Liver (tissue), 8 donors: ENCODE measurements at regions not wholly inside any gene's neighbourhood (a gene's known extent, or its start where the extent isn't known, plus 50 kb on each side); places are given as distances from the start of the nearest gene placed in this dataset.

Source experiments
- DNase-seq: peaks from one replicate; pipeline ENCODE4 v3.0.0-alpha.2; 2017; ENCODE audit warnings: low spot score
- H3K27ac ChIP-seq, 2 donors: one replicate each; pipeline ENCODE4 v1.7.0; 2013; ENCODE audit warnings: inconsistent platforms in 2 of 2, low read length in 2 of 2, control low read depth in 1 of 2, low read depth in 1 of 2, mild to moderate bottlenecking in 1 of 2
- H3K27me3 ChIP-seq, 4 donors: one replicate each; pipeline versions ENCODE4 v1.6.1 to v1.7.0; 2013; ENCODE audit warnings: low read length in 3 of 4, inconsistent platforms in 1 of 4, mild to moderate bottlenecking in 1 of 4, moderate library complexity in 1 of 4; ENCODE audit not compliant: control insufficient read depth in 4 of 4, insufficient read depth in 4 of 4
- H3K36me3 ChIP-seq, 4 donors: one replicate each; pipeline versions ENCODE4 v1.6.1 to v1.7.0; 2013; ENCODE audit warnings: low read length in 3 of 4, mild to moderate bottlenecking in 3 of 4, low read depth in 1 of 4, moderate library complexity in 1 of 4; ENCODE audit not compliant: control insufficient read depth in 4 of 4, insufficient read depth in 3 of 4
- H3K4me1 ChIP-seq, 4 donors: one replicate each; pipeline versions ENCODE4 v1.6.1 to v1.7.0; 2013; ENCODE audit warnings: low read length in 3 of 4, mild to moderate bottlenecking in 3 of 4, moderate library complexity in 1 of 4; ENCODE audit not compliant: control insufficient read depth in 4 of 4, insufficient read depth in 4 of 4
- H3K4me3 ChIP-seq, 3 donors: one replicate each; pipeline versions ENCODE4 v1.6.1 to v1.7.0; 2013; ENCODE audit warnings: low read length in 3 of 3, control low read depth in 1 of 3, low read depth in 1 of 3, mild to moderate bottlenecking in 1 of 3
- H3K9ac ChIP-seq, 2 donors: one replicate each; pipeline ENCODE4 v1.7.0; 2013; ENCODE audit warnings: low read length in 2 of 2, mild to moderate bottlenecking in 2 of 2, moderate library complexity in 2 of 2, control low read depth in 1 of 2, low read depth in 1 of 2
- H3K9me3 ChIP-seq, 4 donors: one replicate each; pipeline versions ENCODE4 v1.6.1 to v1.7.0; 2013; ENCODE audit warnings: low read length in 3 of 4; ENCODE audit not compliant: control insufficient read depth in 4 of 4
- EGR1 ChIP-seq, 2 donors: IDR thresholded peaks; 2 replicates each; pipeline ENCODE4 v1.6.1; 2016 to 2018; ENCODE audit warnings: antibody characterized with exemption in 2 of 2, low read depth in 2 of 2
- FOXA1 ChIP-seq: IDR thresholded peaks from 2 replicates; pipeline ENCODE4 v1.6.1; 2016; ENCODE audit warnings: antibody characterized with exemption
- FOXA2 ChIP-seq: IDR thresholded peaks from 2 replicates; pipeline ENCODE4 v1.6.1; 2016; ENCODE audit warnings: antibody characterized with exemption
- GABPA ChIP-seq, 2 donors: IDR thresholded peaks in 1 of 2; conservative IDR thresholded peaks in 1 of 2; 2 replicates each; pipeline ENCODE4 v1.6.1; 2016; ENCODE audit warnings: antibody characterized with exemption in 2 of 2, mild to moderate bottlenecking in 1 of 2, moderate library complexity in 1 of 2
- HNF4A ChIP-seq, 2 donors: conservative IDR thresholded peaks; 2 replicates each; pipeline ENCODE4 v1.6.1; 2016; ENCODE audit warnings: antibody characterized with exemption in 2 of 2, mild to moderate bottlenecking in 2 of 2
- HNF4G ChIP-seq: IDR thresholded peaks from 2 replicates; pipeline ENCODE4 v1.6.1; 2016; ENCODE audit warnings: antibody characterized with exemption
- JUND ChIP-seq, 2 donors: IDR thresholded peaks; 2 replicates each; pipeline ENCODE4 v1.6.1; 2016; ENCODE audit warnings: antibody characterized with exemption in 2 of 2
- NR2F2 ChIP-seq: IDR thresholded peaks from 2 replicates; pipeline ENCODE4 v1.6.1; 2016; ENCODE audit warnings: antibody characterized with exemption
- RAD21 ChIP-seq, 2 donors: IDR thresholded peaks; 2 replicates each; pipeline ENCODE4 v1.6.1; 2016; ENCODE audit warnings: antibody characterized with exemption in 2 of 2, mild to moderate bottlenecking in 2 of 2
- RXRA ChIP-seq, 2 donors: IDR thresholded peaks; 2 replicates each; pipeline ENCODE4 v1.6.1; 2017 to 2018; ENCODE audit warnings: antibody characterized with exemption in 2 of 2, mild to moderate bottlenecking in 1 of 2
- SP1 ChIP-seq: IDR thresholded peaks from 2 replicates; pipeline ENCODE4 v1.6.1; 2018; ENCODE audit warnings: antibody characterized with exemption, mild to moderate bottlenecking
- TAF1 ChIP-seq: conservative IDR thresholded peaks from 2 replicates; pipeline ENCODE4 v1.6.1; 2016; ENCODE audit warnings: antibody characterized with exemption, mild to moderate bottlenecking
- YY1 ChIP-seq: IDR thresholded peaks from 2 replicates; pipeline ENCODE4 v1.6.1; 2016; ENCODE audit warnings: antibody characterized with exemption, mild to moderate bottlenecking
- WGBS: extraction: QIAGEN DNeasy Blood & Tissue Kit; methylation state at CpG from one replicate; pipeline ENCODE4 v1.1.7; 2013; 5-methylcytosine and 5-hydroxymethylcytosine counted together
- TF ChIP-seq, protein P1 (sequence below): IDR thresholded peaks from 2 replicates; pipeline ENCODE4 v1.6.1; 2016; ENCODE audit warnings: antibody characterized with exemption, mild to moderate bottlenecking
- TF ChIP-seq, protein P2 (sequence below): IDR thresholded peaks from 2 replicates; pipeline ENCODE4 v1.6.1; 2016; ENCODE audit warnings: antibody characterized with exemption
- TF ChIP-seq, protein P3 (sequence below): fragments of 150-350 bp; IDR thresholded peaks from 2 replicates; pipeline ENCODE4 v1.5.1; 2017; ENCODE audit warnings: improper control_type of control experiment, low read depth, low read length; ENCODE audit not compliant: missing input control
- TF ChIP-seq, protein P4 (sequence below): IDR thresholded peaks from 2 replicates; pipeline ENCODE4 v1.6.1; 2016; ENCODE audit warnings: antibody characterized with exemption
- TF ChIP-seq, protein P5 (sequence below): IDR thresholded peaks from 2 replicates; pipeline ENCODE4 v1.6.1; 2016; ENCODE audit warnings: antibody characterized with exemption
- donor health status: healthy.
- donor health status: healthy.
- donor health status: healthy.
- donor health status: healthy.
- donor health status: healthy.

- no peaks in the 10 kb centered on the region for H3K27me3 ChIP-seq
- DNase-seq = no peak
- no peak overlapping the region for H3K27ac ChIP-seq
- 71% methylated on average over 4 of the region's 4 CpGs for WGBS
- TF ChIP-seq TAF1 = no peak
- no peak for TF ChIP-seq HNF4A (conservative IDR thresholded peaks at IDR 0.05)
- TF ChIP-seq, protein P1, sequence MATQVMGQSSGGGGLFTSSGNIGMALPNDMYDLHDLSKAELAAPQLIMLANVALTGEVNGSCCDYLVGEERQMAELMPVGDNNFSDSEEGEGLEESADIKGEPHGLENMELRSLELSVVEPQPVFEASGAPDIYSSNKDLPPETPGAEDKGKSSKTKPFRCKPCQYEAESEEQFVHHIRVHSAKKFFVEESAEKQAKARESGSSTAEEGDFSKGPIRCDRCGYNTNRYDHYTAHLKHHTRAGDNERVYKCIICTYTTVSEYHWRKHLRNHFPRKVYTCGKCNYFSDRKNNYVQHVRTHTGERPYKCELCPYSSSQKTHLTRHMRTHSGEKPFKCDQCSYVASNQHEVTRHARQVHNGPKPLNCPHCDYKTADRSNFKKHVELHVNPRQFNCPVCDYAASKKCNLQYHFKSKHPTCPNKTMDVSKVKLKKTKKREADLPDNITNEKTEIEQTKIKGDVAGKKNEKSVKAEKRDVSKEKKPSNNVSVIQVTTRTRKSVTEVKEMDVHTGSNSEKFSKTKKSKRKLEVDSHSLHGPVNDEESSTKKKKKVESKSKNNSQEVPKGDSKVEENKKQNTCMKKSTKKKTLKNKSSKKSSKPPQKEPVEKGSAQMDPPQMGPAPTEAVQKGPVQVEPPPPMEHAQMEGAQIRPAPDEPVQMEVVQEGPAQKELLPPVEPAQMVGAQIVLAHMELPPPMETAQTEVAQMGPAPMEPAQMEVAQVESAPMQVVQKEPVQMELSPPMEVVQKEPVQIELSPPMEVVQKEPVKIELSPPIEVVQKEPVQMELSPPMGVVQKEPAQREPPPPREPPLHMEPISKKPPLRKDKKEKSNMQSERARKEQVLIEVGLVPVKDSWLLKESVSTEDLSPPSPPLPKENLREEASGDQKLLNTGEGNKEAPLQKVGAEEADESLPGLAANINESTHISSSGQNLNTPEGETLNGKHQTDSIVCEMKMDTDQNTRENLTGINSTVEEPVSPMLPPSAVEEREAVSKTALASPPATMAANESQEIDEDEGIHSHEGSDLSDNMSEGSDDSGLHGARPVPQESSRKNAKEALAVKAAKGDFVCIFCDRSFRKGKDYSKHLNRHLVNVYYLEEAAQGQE = no peak
- no peak overlapping the region for H3K9ac ChIP-seq
- H3K4me3 ChIP-seq = no peak overlapping the region
- H3K9me3 ChIP-seq = no peaks in the 10 kb centered on the region
- peaks cover 0 to 6% (median 4%) of the 10 kb centered on the region in 4 donors for H3K36me3 ChIP-seq
- H3K4me1 ChIP-seq = peaks cover 0 to 5% (median 0%) of the 10 kb centered on the region in 4 donors
Measured at GRCh38 chr3:188976407-188976806, 195.4 kb upstream of the TPRG1 start.

- DNase-seq = no peak
- Histone ChIP-seq H3K9me3 (no peaks in the 10 kb centered on the region), H3K9ac (no peak overlapping the region), H3K27ac (no peak overlapping the region), H3K4me3 (no peak overlapping the region), H3K36me3 (peaks cover 0 to 6% (median 3%) of the 10 kb centered on the region in 4 donors), H3K27me3 (no peaks in the 10 kb centered on the region), H3K4me1 (peaks cover 0 to 5% (median under 1%) of the 10 kb centered on the region in 4 donors)
- no peak for TF ChIP-seq RXRA (IDR thresholded peaks at IDR 0.05)
- TF ChIP-seq HNF4G = no peak
- TF ChIP-seq SP1 = no peak
- TF ChIP-seq FOXA2 = no peak
- TF ChIP-seq, protein P2, sequence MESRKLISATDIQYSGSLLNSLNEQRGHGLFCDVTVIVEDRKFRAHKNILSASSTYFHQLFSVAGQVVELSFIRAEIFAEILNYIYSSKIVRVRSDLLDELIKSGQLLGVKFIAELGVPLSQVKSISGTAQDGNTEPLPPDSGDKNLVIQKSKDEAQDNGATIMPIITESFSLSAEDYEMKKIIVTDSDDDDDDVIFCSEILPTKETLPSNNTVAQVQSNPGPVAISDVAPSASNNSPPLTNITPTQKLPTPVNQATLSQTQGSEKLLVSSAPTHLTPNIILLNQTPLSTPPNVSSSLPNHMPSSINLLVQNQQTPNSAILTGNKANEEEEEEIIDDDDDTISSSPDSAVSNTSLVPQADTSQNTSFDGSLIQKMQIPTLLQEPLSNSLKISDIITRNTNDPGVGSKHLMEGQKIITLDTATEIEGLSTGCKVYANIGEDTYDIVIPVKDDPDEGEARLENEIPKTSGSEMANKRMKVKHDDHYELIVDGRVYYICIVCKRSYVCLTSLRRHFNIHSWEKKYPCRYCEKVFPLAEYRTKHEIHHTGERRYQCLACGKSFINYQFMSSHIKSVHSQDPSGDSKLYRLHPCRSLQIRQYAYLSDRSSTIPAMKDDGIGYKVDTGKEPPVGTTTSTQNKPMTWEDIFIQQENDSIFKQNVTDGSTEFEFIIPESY = no peak
- no peak for TF ChIP-seq JUND (IDR thresholded peaks at IDR 0.05)
- TF ChIP-seq, protein P1 = no peak
- TF ChIP-seq, protein P3, sequence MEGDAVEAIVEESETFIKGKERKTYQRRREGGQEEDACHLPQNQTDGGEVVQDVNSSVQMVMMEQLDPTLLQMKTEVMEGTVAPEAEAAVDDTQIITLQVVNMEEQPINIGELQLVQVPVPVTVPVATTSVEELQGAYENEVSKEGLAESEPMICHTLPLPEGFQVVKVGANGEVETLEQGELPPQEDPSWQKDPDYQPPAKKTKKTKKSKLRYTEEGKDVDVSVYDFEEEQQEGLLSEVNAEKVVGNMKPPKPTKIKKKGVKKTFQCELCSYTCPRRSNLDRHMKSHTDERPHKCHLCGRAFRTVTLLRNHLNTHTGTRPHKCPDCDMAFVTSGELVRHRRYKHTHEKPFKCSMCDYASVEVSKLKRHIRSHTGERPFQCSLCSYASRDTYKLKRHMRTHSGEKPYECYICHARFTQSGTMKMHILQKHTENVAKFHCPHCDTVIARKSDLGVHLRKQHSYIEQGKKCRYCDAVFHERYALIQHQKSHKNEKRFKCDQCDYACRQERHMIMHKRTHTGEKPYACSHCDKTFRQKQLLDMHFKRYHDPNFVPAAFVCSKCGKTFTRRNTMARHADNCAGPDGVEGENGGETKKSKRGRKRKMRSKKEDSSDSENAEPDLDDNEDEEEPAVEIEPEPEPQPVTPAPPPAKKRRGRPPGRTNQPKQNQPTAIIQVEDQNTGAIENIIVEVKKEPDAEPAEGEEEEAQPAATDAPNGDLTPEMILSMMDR = no peak
- TF ChIP-seq YY1 = no peak
- TF ChIP-seq HNF4A (conservative IDR thresholded peaks at IDR 0.05) = no peak
- no peak for TF ChIP-seq GABPA (IDR thresholded peaks at IDR 0.05 in 1 of 2, conservative IDR thresholded peaks at IDR 0.05 in 1 of 2)
- TF ChIP-seq, protein P4, sequence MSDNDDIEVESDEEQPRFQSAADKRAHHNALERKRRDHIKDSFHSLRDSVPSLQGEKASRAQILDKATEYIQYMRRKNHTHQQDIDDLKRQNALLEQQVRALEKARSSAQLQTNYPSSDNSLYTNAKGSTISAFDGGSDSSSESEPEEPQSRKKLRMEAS = no peak
- TF ChIP-seq, protein P5, sequence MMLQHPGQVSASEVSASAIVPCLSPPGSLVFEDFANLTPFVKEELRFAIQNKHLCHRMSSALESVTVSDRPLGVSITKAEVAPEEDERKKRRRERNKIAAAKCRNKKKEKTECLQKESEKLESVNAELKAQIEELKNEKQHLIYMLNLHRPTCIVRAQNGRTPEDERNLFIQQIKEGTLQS = no peak
- no peak for TF ChIP-seq NR2F2
- no peak for TF ChIP-seq FOXA1
- TF ChIP-seq RAD21 (IDR thresholded peaks at IDR 0.05) = no peak
- no peak for TF ChIP-seq EGR1 (IDR thresholded peaks at IDR 0.05; ENCODE audit: low read depth in 2 of 2)
- TF ChIP-seq TAF1 = no peak
- 86% methylated on average over 7 of the region's 7 CpGs for WGBS
Measured at GRCh38 chr3:188978421-188979171, 193.2 kb upstream of the TPRG1 start.
